OCI-LY1 (cell line): ENCODE measurements at regions not wholly inside any gene's neighbourhood (a gene's known extent, or its start where the extent isn't known, plus 50 kb on each side); places are given as distances from the start of the nearest gene placed in this dataset.
"Not testable (repeated sequence)": the region's sequence is repeated elsewhere in the genome, so short reads cannot be mapped to it uniquely, and the experiment has no call there.

Experiments
- H2AFZ ChIP-seq: fragments of 200-600 bp; sonication (generic), shearing (Covaris generic); 2 replicates; pipeline ENCODE4 v1.6.0; 2014; ENCODE audit warnings: antibody characterized with exemption, mild to moderate bottlenecking, low read length
- H3F3A ChIP-seq: fragments of 200-600 bp; sonication (generic), shearing (Covaris generic); 2 replicates; pipeline ENCODE4 v1.6.0; 2014; ENCODE audit warnings: mild to moderate bottlenecking, antibody characterized with exemption, low read length, moderate library complexity; ENCODE audit not compliant: insufficient read depth
- H3K27ac ChIP-seq: fragments of 200-600 bp; sonication (generic); 2 replicates; pipeline ENCODE4 v1.5.1; 2014; ENCODE audit warnings: low read length, mixed run types, mild to moderate bottlenecking, low read depth; ENCODE audit not compliant: poor library complexity, severe bottlenecking
- H3K27me3 ChIP-seq: fragments of 200-600 bp; sonication (generic); 2 replicates; pipeline ENCODE4 v1.6.0; 2014; ENCODE audit warnings: antibody characterized with exemption, mild to moderate bottlenecking, low read length, moderate library complexity; ENCODE audit not compliant: insufficient read depth
- H3K36me3 ChIP-seq: fragments of 200-600 bp; sonication (generic); 2 replicates; pipeline ENCODE4 v1.6.1; 2014; ENCODE audit warnings: mild to moderate bottlenecking, antibody characterized with exemption, low read length, moderate library complexity, mixed read lengths; ENCODE audit not compliant: insufficient read depth
- H3K4me1 ChIP-seq: fragments of 200-600 bp; sonication (generic); 2 replicates; pipeline ENCODE4 v1.5.1; 2014; ENCODE audit warnings: mild to moderate bottlenecking, low read length, moderate library complexity; ENCODE audit not compliant: insufficient read depth, severe bottlenecking
- H3K4me2 ChIP-seq: fragments of 200-600 bp; sonication (generic), shearing (Covaris generic); 2 replicates; pipeline ENCODE4 v1.6.1; 2014; ENCODE audit warnings: low read length
- H3K4me3 ChIP-seq: fragments of 200-600 bp; sonication (generic); 2 replicates; pipeline ENCODE4 v1.5.1; 2014; ENCODE audit warnings: low read length, low read depth, mild to moderate bottlenecking, mixed read lengths; ENCODE audit not compliant: poor library complexity, severe bottlenecking
- H3K79me2 ChIP-seq: fragments of 200-600 bp; shearing (Covaris generic); 2 replicates; pipeline ENCODE4 v1.6.1; 2016; ENCODE audit warnings: mixed run types, low read length, mixed read lengths; ENCODE audit not compliant: insufficient read depth
- H3K9ac ChIP-seq: fragments of 200-600 bp; sonication (generic), shearing (Covaris generic); 2 replicates; pipeline ENCODE4 v1.6.1; 2014; ENCODE audit warnings: mild to moderate bottlenecking, low read length, mixed read lengths
- H3K9me2 ChIP-seq: fragments of 200-600 bp; sonication (generic), shearing (Covaris generic); 2 replicates; pipeline ENCODE4 v1.6.1; 2014; ENCODE audit warnings: low read depth, mild to moderate bottlenecking, low read length, mixed read lengths
- H3K9me3 ChIP-seq: fragments of 200-600 bp; shearing (Covaris generic); 2 replicates; pipeline ENCODE4 v1.6.1; 2014; ENCODE audit warnings: low read length, mixed read lengths
- H4K20me1 ChIP-seq: fragments of 200-600 bp; sonication (generic), shearing (Covaris generic); 2 replicates; pipeline ENCODE4 v1.6.0; 2016; ENCODE audit warnings: mild to moderate bottlenecking, low read length; ENCODE audit not compliant: insufficient read depth
- CTCF ChIP-seq: fragments of 200-600 bp; sonication (generic), shearing (Covaris generic); IDR thresholded peaks from 2 replicates; pipeline ENCODE4 v1.5.1; 2017; ENCODE audit warnings: mild to moderate bottlenecking, antibody characterized with exemption, low read length, moderate library complexity, mixed read lengths
- EZH2 ChIP-seq: fragments of 200-600 bp; sonication (generic), shearing (Covaris generic); IDR thresholded peaks from 2 replicates; pipeline ENCODE4 v1.8.0; 2017; ENCODE audit warnings: borderline replicate concordance, mixed run types, mild to moderate bottlenecking, antibody characterized with exemption, low read length, moderate library complexity, mixed read lengths

GRCh38 chr13:64127856-64128255 is 2712.2 kb upstream of the PCDH20 start:
- Histone ChIP-seq H3K4me2 (no peak overlapping the region), H3K4me1 (peaks cover 9% of the 10 kb centered on the region), H2AFZ (no peak overlapping the region), H3F3A (no peaks in the 10 kb centered on the region), H4K20me1 (no peaks in the 10 kb centered on the region), H3K9me2 (no peaks in the 10 kb centered on the region), H3K27ac (no peak overlapping the region), H3K4me3 (no peak overlapping the region), H3K27me3 (no peaks in the 10 kb centered on the region), H3K79me2 (no peaks in the 10 kb centered on the region), H3K9me3 (no peaks in the 10 kb centered on the region), H3K9ac (no peak overlapping the region), H3K36me3 (no peaks in the 10 kb centered on the region)
- TF ChIP-seq EZH2 (no peak), CTCF (no peak)

- no peak overlapping the region for H3K4me2 ChIP-seq
- H3K36me3 ChIP-seq, result no peaks in the 10 kb centered on the region
- no peaks in the 10 kb centered on the region for H3F3A ChIP-seq
- H3K9me2 ChIP-seq, result no peaks in the 10 kb centered on the region
- H3K4me1 ChIP-seq, result peaks cover 9% of the 10 kb centered on the region
- no peaks in the 10 kb centered on the region for H3K27me3 ChIP-seq
- H4K20me1 ChIP-seq, result no peaks in the 10 kb centered on the region
- no peak overlapping the region for H3K4me3 ChIP-seq
- no peak overlapping the region for H2AFZ ChIP-seq
- H3K27ac ChIP-seq, result no peak overlapping the region
- no peaks in the 10 kb centered on the region for H3K9me3 ChIP-seq
- H3K9ac ChIP-seq, result no peak overlapping the region
- H3K79me2 ChIP-seq, result no peaks in the 10 kb centered on the region
- TF ChIP-seq CTCF, result no peak
- no peak for TF ChIP-seq EZH2
Measured at GRCh38 chr13:64127192-64127591, 2711.5 kb upstream of the PCDH20 start.

- not testable (repeated sequence) for H3K9me3 ChIP-seq, H3K36me3 ChIP-seq, H3K9me2 ChIP-seq, H3K9ac ChIP-seq, H3K27ac ChIP-seq, H2AFZ ChIP-seq, H3K4me3 ChIP-seq, H3K27me3 ChIP-seq, H3F3A ChIP-seq, H3K4me1 ChIP-seq, H3K79me2 ChIP-seq, H3K4me2 ChIP-seq, H4K20me1 ChIP-seq
Measured at GRCh38 chr13:64121023-64121709, 2705.5 kb upstream of the PCDH20 start.

- TF ChIP-seq CTCF (no peak), EZH2 (no peak)
- H4K20me1 ChIP-seq, result no peaks in the 10 kb centered on the region
- no peaks in the 10 kb centered on the region for H3K36me3 ChIP-seq
- H3K9me3 ChIP-seq, result no peaks in the 10 kb centered on the region
- no peaks in the 10 kb centered on the region for H3K4me1 ChIP-seq
- no peaks in the 10 kb centered on the region for H3K27me3 ChIP-seq
- H3K27ac ChIP-seq, result no peak overlapping the region
- no peak overlapping the region for H3K9ac ChIP-seq
- no peak overlapping the region for H2AFZ ChIP-seq
- no peaks in the 10 kb centered on the region for H3F3A ChIP-seq
- H3K4me2 ChIP-seq, result no peak overlapping the region
- no peaks in the 10 kb centered on the region for H3K79me2 ChIP-seq
- H3K9me2 ChIP-seq, result no peaks in the 10 kb centered on the region
- H3K4me3 ChIP-seq, result no peak overlapping the region
Measured at GRCh38 chr13:64099994-64100393, 2684.3 kb upstream of the PCDH20 start.
